ENCODE measurements at regions not wholly inside any gene's neighbourhood (a gene's known extent, or its start where the extent isn't known, plus 50 kb on each side); places are given as distances from the start of the nearest gene placed in this dataset.

- DNase-seq = no peak
These were observed 425.3 kb downstream of the DUSP10 start for GRCh38 chr1:221316491-221317056.

GRCh38 chr1:221317537-221317936, 424.4 kb downstream of the DUSP10 start:
- DNase-seq = no peak

- peak; percentile 30 for DNase-seq
These were observed 413.9 kb downstream of the DUSP10 start for GRCh38 chr1:221327954-221328353.

GRCh38 chr1:221328371-221328770, 413.5 kb downstream of the DUSP10 start:
- DNase-seq = no peak

- DNase-seq = no peak
These were observed 410.4 kb downstream of the DUSP10 start for GRCh38 chr1:221331273-221332183.

GRCh38 chr1:221334062-221334461, 407.8 kb downstream of the DUSP10 start:
- DNase-seq = no peak

- DNase-seq = no peak
These were observed 406.5 kb downstream of the DUSP10 start for GRCh38 chr1:221335161-221336101.

- no peak for DNase-seq
These were observed 405.8 kb downstream of the DUSP10 start for GRCh38 chr1:221336126-221336525.

- no peak for DNase-seq
These were observed 404.8 kb downstream of the DUSP10 start for GRCh38 chr1:221337106-221337505.

- DNase-seq = no peak
These were observed 398.8 kb downstream of the DUSP10 start for GRCh38 chr1:221343136-221343535.

- no peak for DNase-seq
These were observed 398.3 kb downstream of the DUSP10 start for GRCh38 chr1:221343607-221344006.

- no peak for DNase-seq
These were observed 397.2 kb downstream of the DUSP10 start for GRCh38 chr1:221344693-221345092.

GRCh38 chr1:221347706-221348105, 394.2 kb downstream of the DUSP10 start:
- peak; percentile 56 for DNase-seq

GRCh38 chr1:221350091-221350490, 391.8 kb downstream of the DUSP10 start:
- DNase-seq = no peak

GRCh38 chr1:221356693-221357092, 385.2 kb downstream of the DUSP10 start:
- DNase-seq = no peak

- DNase-seq = no peak
These were observed 378.9 kb downstream of the DUSP10 start for GRCh38 chr1:221363039-221363438.

- no peak for DNase-seq
These were observed 375.3 kb downstream of the DUSP10 start for GRCh38 chr1:221366495-221367110.

GRCh38 chr1:221371705-221372104, 370.2 kb downstream of the DUSP10 start:
- no peak for DNase-seq

- no peak for DNase-seq
These were observed 368.1 kb downstream of the DUSP10 start for GRCh38 chr1:221373795-221374194.

GRCh38 chr1:221376286-221376685, 365.6 kb downstream of the DUSP10 start:
- DNase-seq = no peak

- DNase-seq = no peak
These were observed 359.8 kb downstream of the DUSP10 start for GRCh38 chr1:221381910-221382623.

GRCh38 chr1:221392453-221392852, 349.4 kb downstream of the DUSP10 start:
- DNase-seq = no peak
